Sigmoid colon (tissue), 4 donors: ENCODE measurements at regions not wholly inside any gene's neighbourhood (a gene's known extent, or its start where the extent isn't known, plus 50 kb on each side); places are given as distances from the start of the nearest gene placed in this dataset.

ENCODE experiments used
- EP300 ChIP-seq, 4 donors: sonication (generic); formaldehyde crosslinking; IDR thresholded peaks; one replicate each; pipeline ENCODE4 v1.6.1; 2017; ENCODE audit warnings: antibody characterized with exemption in 4 of 4
- POLR2A ChIP-seq, 2 donors: fragments of 450-650 bp; IDR thresholded peaks; one replicate each; pipeline ENCODE4 v1.6.1; 2016; ENCODE audit warnings: antibody characterized with exemption in 2 of 2, mild to moderate bottlenecking in 2 of 2, moderate library complexity in 2 of 2
- POLR2AphosphoS5 ChIP-seq, 4 donors: sonication (generic); formaldehyde crosslinking; IDR thresholded peaks; one replicate each; pipeline ENCODE4 v1.6.1; 2017; ENCODE audit warnings: antibody characterized with exemption in 4 of 4
- TF ChIP-seq, protein P1 (sequence below), 4 experiments: fragments of 450-650 bp in 3 of 4; fragments of 200-600 bp in 1 of 4; IDR thresholded peaks; one replicate each; pipeline ENCODE4 v1.5.1; 2016 to 2019; ENCODE audit warnings: antibody characterized with exemption in 4 of 4, mild to moderate bottlenecking in 3 of 4, moderate library complexity in 2 of 4

DNA sequence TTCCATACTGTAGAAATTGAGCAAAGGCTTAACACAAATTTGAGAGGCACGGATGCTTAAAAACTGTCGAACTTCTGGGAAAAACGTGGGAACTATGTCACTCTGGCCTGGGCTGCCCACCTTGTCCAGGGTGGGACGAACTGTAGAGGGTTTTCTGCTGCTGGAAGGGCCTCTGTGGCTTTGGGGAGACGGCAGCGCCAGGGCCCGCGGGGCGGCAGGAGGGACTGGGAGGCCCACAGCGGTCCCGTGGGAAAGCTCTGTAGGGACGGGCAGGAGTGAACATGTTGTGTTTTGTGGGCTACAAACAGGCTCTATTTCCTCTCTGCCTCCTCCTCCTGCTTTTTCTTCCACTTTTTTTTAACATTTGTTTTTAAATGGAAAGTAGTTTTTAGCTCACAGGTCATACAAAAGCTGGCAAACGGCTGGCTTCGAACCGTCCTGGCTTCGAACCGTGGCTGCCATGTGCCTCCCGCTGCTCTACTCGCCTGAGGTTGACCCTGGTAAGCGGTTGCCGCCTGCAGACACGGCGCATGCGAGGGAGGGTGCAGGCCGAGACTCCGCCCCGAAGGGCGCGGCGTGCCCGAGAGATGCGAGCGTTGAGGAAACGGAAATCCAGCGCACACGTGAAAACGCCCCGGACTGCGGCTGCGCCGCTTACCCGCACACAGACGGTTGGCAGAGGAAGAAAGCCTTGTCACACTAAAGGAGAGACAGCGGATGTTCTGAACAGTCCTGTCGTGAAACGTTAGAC is 382.3 kb upstream of the ZFP42 start:
- TF ChIP-seq POLR2A (IDR thresholded peaks at IDR 0.05) (no peak), EP300 (IDR thresholded peaks at IDR 0.05) (no peak), POLR2AphosphoS5 (IDR thresholded peaks at IDR 0.05) (no peak)
- TF ChIP-seq, protein P1, sequence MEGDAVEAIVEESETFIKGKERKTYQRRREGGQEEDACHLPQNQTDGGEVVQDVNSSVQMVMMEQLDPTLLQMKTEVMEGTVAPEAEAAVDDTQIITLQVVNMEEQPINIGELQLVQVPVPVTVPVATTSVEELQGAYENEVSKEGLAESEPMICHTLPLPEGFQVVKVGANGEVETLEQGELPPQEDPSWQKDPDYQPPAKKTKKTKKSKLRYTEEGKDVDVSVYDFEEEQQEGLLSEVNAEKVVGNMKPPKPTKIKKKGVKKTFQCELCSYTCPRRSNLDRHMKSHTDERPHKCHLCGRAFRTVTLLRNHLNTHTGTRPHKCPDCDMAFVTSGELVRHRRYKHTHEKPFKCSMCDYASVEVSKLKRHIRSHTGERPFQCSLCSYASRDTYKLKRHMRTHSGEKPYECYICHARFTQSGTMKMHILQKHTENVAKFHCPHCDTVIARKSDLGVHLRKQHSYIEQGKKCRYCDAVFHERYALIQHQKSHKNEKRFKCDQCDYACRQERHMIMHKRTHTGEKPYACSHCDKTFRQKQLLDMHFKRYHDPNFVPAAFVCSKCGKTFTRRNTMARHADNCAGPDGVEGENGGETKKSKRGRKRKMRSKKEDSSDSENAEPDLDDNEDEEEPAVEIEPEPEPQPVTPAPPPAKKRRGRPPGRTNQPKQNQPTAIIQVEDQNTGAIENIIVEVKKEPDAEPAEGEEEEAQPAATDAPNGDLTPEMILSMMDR (IDR thresholded peaks at IDR 0.05): no peak
